WTC11 (cell line): ENCODE measurements at regions not wholly inside any gene's neighbourhood (a gene's known extent, or its start where the extent isn't known, plus 50 kb on each side); places are given as distances from the start of the nearest gene placed in this dataset.

Experiments used
- ATAC-seq: fragments of 200-7000 bp; cut with Tn5 transposase; 2 replicates; pipeline ENCODE4 v1.10.0; 2021; ENCODE audit warnings: mild to moderate bottlenecking, moderate library complexity
- CTCF ChIA-PET: fragments of 300-600 bp; sonication (Branson Sonifier 250); formaldehyde crosslinking; loops from one replicate; lab custom pipeline; 2021; ENCODE audit warnings: antibody characterized with exemption; lab: Charles Lee
- POLR2A ChIA-PET: fragments of 350-600 bp; sonication (Branson Sonifier 250); formaldehyde crosslinking; loops from one replicate; lab custom pipeline; 2021; ENCODE audit warnings: antibody characterized with exemption; lab: Charles Lee
- DNase-seq: peaks from one replicate; pipeline ENCODE4 v3.0.0; 2021; ENCODE audit warnings: low spot score
- H3K27ac Mint-ChIP-seq: 2 replicates; pipeline ENCODE4 v1.8.0; 2021; ENCODE audit warnings: mixed read lengths
- H3K27me3 Mint-ChIP-seq: 2 replicates; pipeline ENCODE4 v1.8.0; 2021; ENCODE audit warnings: low read depth, mild to moderate bottlenecking, moderate library complexity, mixed read lengths
- H3K36me3 Mint-ChIP-seq: 2 replicates; pipeline ENCODE4 v1.8.0; 2021; ENCODE audit warnings: mixed read lengths
- H3K4me1 Mint-ChIP-seq: 2 replicates; pipeline ENCODE4 v1.8.0; 2022; ENCODE audit warnings: mixed read lengths
- H3K4me3 Mint-ChIP-seq: 2 replicates; pipeline ENCODE4 v1.8.0; 2021; ENCODE audit warnings: mild to moderate bottlenecking, moderate library complexity, mixed read lengths
- H3K9me3 Mint-ChIP-seq: 2 replicates; pipeline ENCODE4 v1.8.0; 2021; ENCODE audit warnings: mixed read lengths
- EMX1 ChIP-seq: fragments of 250-450 bp; sonication (Bioruptor Pico); IDR thresholded peaks from 2 replicates; pipeline ENCODE4 v1.8.0; 2021; ENCODE audit warnings: mild to moderate bottlenecking
- ESRRA ChIP-seq: sonication (generic); formaldehyde crosslinking; IDR thresholded peaks from 2 replicates; pipeline ENCODE4 v1.8.1; 2022; ENCODE audit warnings: mild to moderate bottlenecking, missing genetic modification reagents, borderline replicate concordance
- ETV6 ChIP-seq: sonication (generic); formaldehyde crosslinking; IDR thresholded peaks from 2 replicates; pipeline ENCODE4 v1.8.1; 2022; ENCODE audit warnings: mild to moderate bottlenecking, missing genetic modification reagents
- GABPB1 ChIP-seq: sonication (generic); formaldehyde crosslinking; IDR thresholded peaks from 2 replicates; pipeline ENCODE4 v1.8.1; 2023; ENCODE audit warnings: mild to moderate bottlenecking, missing genetic modification reagents
- GRHL2 ChIP-seq: fragments of 250-450 bp; sonication (Bioruptor Pico); IDR thresholded peaks from 2 replicates; pipeline ENCODE4 v1.8.0; 2022; ENCODE audit warnings: mild to moderate bottlenecking, moderate library complexity; ENCODE audit not compliant: insufficient replicate concordance, severe bottlenecking
- GTF2I ChIP-seq: fragments of 250-450 bp; sonication (Bioruptor Pico); conservative IDR thresholded peaks from 2 replicates; pipeline ENCODE4 v1.4.0; 2021; ENCODE audit warnings: mild to moderate bottlenecking
- IRF1 ChIP-seq: sonication (generic); formaldehyde crosslinking; IDR thresholded peaks from 2 replicates; pipeline ENCODE4 v1.8.0; 2023; ENCODE audit warnings: missing genetic modification reagents
- MYBL2 ChIP-seq: sonication (generic); formaldehyde crosslinking; IDR thresholded peaks from 2 replicates; pipeline ENCODE4 v1.8.1; 2023; ENCODE audit warnings: mild to moderate bottlenecking, moderate library complexity, missing genetic modification reagents
- NR3C1 ChIP-seq: sonication (generic); formaldehyde crosslinking; conservative IDR thresholded peaks from 2 replicates; pipeline ENCODE4 v1.8.1; 2023; ENCODE audit warnings: low read depth, mild to moderate bottlenecking, missing genetic modification reagents
- SMAD4 ChIP-seq: sonication (generic); formaldehyde crosslinking; IDR thresholded peaks from 2 replicates; pipeline ENCODE4 v1.8.0; 2022; ENCODE audit warnings: mild to moderate bottlenecking, missing genetic modification reagents
- TCF7 ChIP-seq: sonication (generic); formaldehyde crosslinking; IDR thresholded peaks from 2 replicates; pipeline ENCODE4 v1.8.0; 2022; ENCODE audit warnings: mild to moderate bottlenecking, low read depth, missing genetic modification reagents, moderate library complexity
- USF1 ChIP-seq: sonication (generic); formaldehyde crosslinking; IDR thresholded peaks from 2 replicates; pipeline ENCODE4 v1.8.0; 2022; ENCODE audit warnings: mild to moderate bottlenecking, missing genetic modification reagents
- ZBTB21 ChIP-seq: sonication (generic); formaldehyde crosslinking; IDR thresholded peaks from 2 replicates; pipeline ENCODE4 v1.8.1; 2023; ENCODE audit warnings: mild to moderate bottlenecking, missing genetic modification reagents, borderline replicate concordance
- ZNF232 ChIP-seq: sonication (generic); formaldehyde crosslinking; IDR thresholded peaks from 2 replicates; pipeline ENCODE4 v1.8.0; 2022; ENCODE audit warnings: mild to moderate bottlenecking, missing genetic modification reagents
- ZNF263 ChIP-seq: sonication (generic); formaldehyde crosslinking; IDR thresholded peaks from 2 replicates; pipeline ENCODE4 v1.8.1; 2022; ENCODE audit warnings: low read depth, mild to moderate bottlenecking, moderate library complexity, missing genetic modification reagents
- ZNF281 ChIP-seq: sonication (generic); formaldehyde crosslinking; IDR thresholded peaks from 2 replicates; pipeline ENCODE4 v1.8.0; 2023; ENCODE audit warnings: mild to moderate bottlenecking, missing genetic modification reagents
- ZNF416 ChIP-seq: fragments of 250-450 bp; sonication (Bioruptor Pico); IDR thresholded peaks from 2 replicates; pipeline ENCODE4 v1.9.0; 2021; ENCODE audit warnings: mild to moderate bottlenecking, inconsistent platforms
- ZSCAN18 ChIP-seq: fragments of 250-450 bp; sonication (Bioruptor Pico); IDR thresholded peaks from 2 replicates; pipeline ENCODE4 v2.1.2; 2022; ENCODE audit warnings: mild to moderate bottlenecking, moderate library complexity
- TF ChIP-seq, protein P1 (sequence below): sonication (generic); formaldehyde crosslinking; IDR thresholded peaks from 2 replicates; pipeline ENCODE4 v1.8.1; 2022; ENCODE audit warnings: mild to moderate bottlenecking, missing genetic modification reagents, moderate library complexity, borderline replicate concordance

DNA sequence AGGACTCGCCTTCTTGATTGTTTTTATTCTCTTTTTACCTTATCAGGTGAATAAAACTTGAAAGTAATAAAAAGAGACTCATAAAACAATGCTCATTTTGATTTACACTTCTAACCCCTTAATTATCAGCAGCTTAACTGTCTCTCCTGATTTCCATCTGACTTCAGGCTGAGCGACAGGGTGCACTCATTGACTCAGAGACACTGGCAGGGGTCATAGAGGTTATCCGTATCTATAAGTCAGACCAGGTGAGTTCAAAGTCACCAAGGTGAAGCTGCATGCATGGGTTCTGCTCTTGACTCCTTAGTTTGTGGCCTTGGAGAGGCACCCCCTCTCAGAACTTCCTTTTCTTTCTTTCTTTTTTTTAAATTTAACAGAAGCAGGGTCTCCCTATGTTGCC lies 116.4 kb upstream of the SLC34A2 start:
- H3K27ac Mint-ChIP-seq = no peak overlapping the region
- CTCF ChIA-PET = interaction anchor here (1.9 kb wide), 1 partner anchor 8 kb away, joined by 8 read pairs; no protein-coding TSS in a partner anchor
- peaks cover 3% of the 10 kb centered on the region; the same call in 1 of the 2 replicates for H3K9me3 Mint-ChIP-seq
- no peak overlapping the region for H3K4me3 Mint-ChIP-seq
- TF ChIP-seq IRF1 (CRISPR knock-in tag) (no peak), ESRRA (no peak), ZNF416 (CRISPR knock-in tag) (no peak), ZNF281 (CRISPR knock-in tag) (no peak), GRHL2 (no peak), SMAD4 (CRISPR knock-in tag) (no peak), EMX1 (CRISPR knock-in tag) (no peak), TCF7 (CRISPR knock-in tag) (no peak), GTF2I (CRISPR knock-in tag) (no peak)
- TF ChIP-seq, all 79 proteins: peak for 0
- peaks cover 39% of the 10 kb centered on the region for H3K27me3 Mint-ChIP-seq
- H3K4me1 Mint-ChIP-seq = peaks cover 27% of the 10 kb centered on the region
- no peak for DNase-seq
- POLR2A ChIA-PET = no interaction called here
- H3K36me3 Mint-ChIP-seq = no peaks in the 10 kb centered on the region
- ATAC-seq = no peak

GRCh38 chr4:25540734-25541133 lies 114.9 kb upstream of the SLC34A2 start:
- DNase-seq (no peak), ATAC-seq (no peak)
- ChIA-PET POLR2A (no interaction called here), CTCF (interaction anchor here (1.9 kb wide), 1 partner anchor 9 kb away, joined by 8 read pairs; no protein-coding TSS in a partner anchor)
- TF ChIP-seq USF1 (CRISPR knock-in tag) = no peak
- no peak for TF ChIP-seq ZNF232 (CRISPR knock-in tag)
- no peak for TF ChIP-seq ZNF416 (CRISPR knock-in tag)
- no peak for TF ChIP-seq ETV6 (CRISPR knock-in tag)
- no peak for TF ChIP-seq ZSCAN18 (CRISPR knock-in tag)
- TF ChIP-seq ZNF263 (CRISPR knock-in tag) = no peak
- TF ChIP-seq, protein P1, sequence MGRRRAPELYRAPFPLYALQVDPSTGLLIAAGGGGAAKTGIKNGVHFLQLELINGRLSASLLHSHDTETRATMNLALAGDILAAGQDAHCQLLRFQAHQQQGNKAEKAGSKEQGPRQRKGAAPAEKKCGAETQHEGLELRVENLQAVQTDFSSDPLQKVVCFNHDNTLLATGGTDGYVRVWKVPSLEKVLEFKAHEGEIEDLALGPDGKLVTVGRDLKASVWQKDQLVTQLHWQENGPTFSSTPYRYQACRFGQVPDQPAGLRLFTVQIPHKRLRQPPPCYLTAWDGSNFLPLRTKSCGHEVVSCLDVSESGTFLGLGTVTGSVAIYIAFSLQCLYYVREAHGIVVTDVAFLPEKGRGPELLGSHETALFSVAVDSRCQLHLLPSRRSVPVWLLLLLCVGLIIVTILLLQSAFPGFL (CRISPR knock-in tag) = no peak
- no peak for TF ChIP-seq NR3C1
- no peak for TF ChIP-seq GABPB1 (CRISPR knock-in tag)
- TF ChIP-seq ZBTB21 = no peak
- TF ChIP-seq MYBL2 (CRISPR knock-in tag) = no peak
- H3K36me3 Mint-ChIP-seq = no peaks in the 10 kb centered on the region
- H3K4me3 Mint-ChIP-seq = no peak overlapping the region
- no peaks in the 10 kb centered on the region for H3K9me3 Mint-ChIP-seq
- H3K4me1 Mint-ChIP-seq = peaks cover 15% of the 10 kb centered on the region
- H3K27me3 Mint-ChIP-seq = peaks cover 29% of the 10 kb centered on the region
- no peak overlapping the region for H3K27ac Mint-ChIP-seq
